HCT116 (cell line): ENCODE measurements at regions not wholly inside any gene's neighbourhood (a gene's known extent, or its start where the extent isn't known, plus 50 kb on each side); places are given as distances from the start of the nearest gene placed in this dataset.

Experiments
- ELF1 ChIP-seq: IDR thresholded peaks from 2 replicates; pipeline ENCODE4 v1.6.1; 2012; ENCODE audit warnings: low read depth, borderline replicate concordance
- EZH2 ChIP-seq: fragments of 200-600 bp; sonication (generic); IDR thresholded peaks from 2 replicates; pipeline ENCODE4 v1.6.1; 2017; ENCODE audit warnings: antibody characterized with exemption, mixed run types
- JUND ChIP-seq: IDR thresholded peaks from 2 replicates; pipeline ENCODE4 v1.6.1; 2012
- POLR2A ChIP-seq: IDR thresholded peaks from 2 replicates; pipeline ENCODE4 v1.7.0; 2011; ENCODE audit warnings: borderline replicate concordance; ENCODE audit not compliant: insufficient read depth, insufficient read length; ENCODE audit errors: extremely low read depth
- POLR2AphosphoS5 ChIP-seq: IDR thresholded peaks from 2 replicates; pipeline ENCODE4 v1.6.1; 2011; ENCODE audit warnings: mild to moderate bottlenecking, low read depth, low read length, moderate library complexity
- RAD21 ChIP-seq: IDR thresholded peaks from 2 replicates; pipeline ENCODE4 v1.6.1; 2012; ENCODE audit warnings: low read depth, mild to moderate bottlenecking
- SP1 ChIP-seq: IDR thresholded peaks from 2 replicates; pipeline ENCODE4 v1.6.1; 2012; ENCODE audit warnings: low read depth
- TCF7L2 ChIP-seq: IDR thresholded peaks from 2 replicates; pipeline ENCODE4 v1.7.0; 2011; ENCODE audit warnings: borderline replicate concordance, inconsistent platforms; ENCODE audit not compliant: insufficient read depth, insufficient read length; ENCODE audit errors: extremely low read depth
- YY1 ChIP-seq: IDR thresholded peaks from 2 replicates; pipeline ENCODE4 v1.6.1; 2011; ENCODE audit warnings: low read length, low read depth, moderate library complexity, mild to moderate bottlenecking; ENCODE audit not compliant: insufficient replicate concordance; ENCODE audit errors: extremely low read depth
- ZFX ChIP-seq: fragments of 450-650 bp; IDR thresholded peaks from 2 replicates; pipeline ENCODE4 v1.6.1; 2017
- ZNF274 ChIP-seq: fragments of 200-500 bp; sonication (Bioruptor generic); IDR thresholded peaks from 2 replicates; pipeline ENCODE4 v1.6.1; 2014; ENCODE audit warnings: mild to moderate bottlenecking, low read depth, low read length, inconsistent platforms
- TF ChIP-seq, protein P1 (sequence below), 3 experiments: fragments of 200-600 bp in 1 of 3; sonication (generic) in 1 of 3; IDR thresholded peaks in 2 of 3; conservative IDR thresholded peaks in 1 of 3; 2 replicates each; pipeline ENCODE4 v1.5.1; 2012 to 2017; ENCODE audit warnings: low read depth in 2 of 3, low read length in 2 of 3, antibody characterized with exemption in 1 of 3, borderline replicate concordance in 1 of 3, control low read depth in 1 of 3, mild to moderate bottlenecking in 1 of 3, mixed read lengths in 1 of 3, mixed run types in 1 of 3, moderate library complexity in 1 of 3; ENCODE audit not compliant: insufficient read depth in 1 of 3
- TF ChIP-seq, protein P2 (sequence below): IDR thresholded peaks from 2 replicates; pipeline ENCODE4 v1.6.1; 2012
- TF ChIP-seq, protein P3 (sequence below): IDR thresholded peaks from 2 replicates; pipeline ENCODE4 v1.6.1; 2012

DNA sequence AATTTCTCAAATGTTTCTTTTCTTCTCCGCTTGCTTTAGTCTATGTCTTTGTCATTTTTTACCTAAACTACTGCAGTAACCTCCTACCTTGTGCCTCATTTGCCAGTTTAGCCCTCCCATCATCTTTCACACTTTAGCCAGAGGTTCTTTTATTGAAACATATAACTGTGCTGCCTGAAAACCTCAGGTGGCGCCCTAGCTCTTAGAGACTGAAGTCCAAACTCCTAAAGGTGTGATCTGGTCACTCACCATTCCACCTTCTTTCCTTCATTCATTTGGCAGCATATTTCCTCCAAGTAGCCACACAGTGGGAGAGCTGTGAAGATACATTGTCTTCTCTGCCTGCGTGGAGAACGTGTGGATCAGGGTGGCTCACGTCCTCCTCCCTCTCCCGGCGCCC lies 98.2 kb upstream of the MAPRE2 start:
- TF ChIP-seq, protein P1, sequence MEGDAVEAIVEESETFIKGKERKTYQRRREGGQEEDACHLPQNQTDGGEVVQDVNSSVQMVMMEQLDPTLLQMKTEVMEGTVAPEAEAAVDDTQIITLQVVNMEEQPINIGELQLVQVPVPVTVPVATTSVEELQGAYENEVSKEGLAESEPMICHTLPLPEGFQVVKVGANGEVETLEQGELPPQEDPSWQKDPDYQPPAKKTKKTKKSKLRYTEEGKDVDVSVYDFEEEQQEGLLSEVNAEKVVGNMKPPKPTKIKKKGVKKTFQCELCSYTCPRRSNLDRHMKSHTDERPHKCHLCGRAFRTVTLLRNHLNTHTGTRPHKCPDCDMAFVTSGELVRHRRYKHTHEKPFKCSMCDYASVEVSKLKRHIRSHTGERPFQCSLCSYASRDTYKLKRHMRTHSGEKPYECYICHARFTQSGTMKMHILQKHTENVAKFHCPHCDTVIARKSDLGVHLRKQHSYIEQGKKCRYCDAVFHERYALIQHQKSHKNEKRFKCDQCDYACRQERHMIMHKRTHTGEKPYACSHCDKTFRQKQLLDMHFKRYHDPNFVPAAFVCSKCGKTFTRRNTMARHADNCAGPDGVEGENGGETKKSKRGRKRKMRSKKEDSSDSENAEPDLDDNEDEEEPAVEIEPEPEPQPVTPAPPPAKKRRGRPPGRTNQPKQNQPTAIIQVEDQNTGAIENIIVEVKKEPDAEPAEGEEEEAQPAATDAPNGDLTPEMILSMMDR (IDR thresholded peaks at IDR 0.05 in 2 of 3, conservative IDR thresholded peaks at IDR 0.05 in 1 of 3; ENCODE audit: borderline replicate concordance in 1 of 3, insufficient read depth in 1 of 3, low read depth in 2 of 3, low read length in 2 of 3), result peak in 2 of 3 experiments; percentile 9 to 17; a peak in 1 of 6 replicates
- TF ChIP-seq ZFX (no peak), POLR2AphosphoS5 (no peak), RAD21 (peak; percentile 48; the same call in 1 of the 2 replicates), ZNF274 (no peak), TCF7L2 (no peak), EZH2 (no peak), YY1 (no peak), POLR2A (no peak), JUND (no peak), SP1 (no peak), ELF1 (no peak)
- TF ChIP-seq, protein P2, sequence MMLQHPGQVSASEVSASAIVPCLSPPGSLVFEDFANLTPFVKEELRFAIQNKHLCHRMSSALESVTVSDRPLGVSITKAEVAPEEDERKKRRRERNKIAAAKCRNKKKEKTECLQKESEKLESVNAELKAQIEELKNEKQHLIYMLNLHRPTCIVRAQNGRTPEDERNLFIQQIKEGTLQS, result no peak
- TF ChIP-seq, protein P3, sequence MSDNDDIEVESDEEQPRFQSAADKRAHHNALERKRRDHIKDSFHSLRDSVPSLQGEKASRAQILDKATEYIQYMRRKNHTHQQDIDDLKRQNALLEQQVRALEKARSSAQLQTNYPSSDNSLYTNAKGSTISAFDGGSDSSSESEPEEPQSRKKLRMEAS, result no peak
